ENCODE measurements at regions not wholly inside any gene's neighbourhood (a gene's known extent, or its start where the extent isn't known, plus 50 kb on each side); places are given as distances from the start of the nearest gene placed in this dataset.
A peak's percentile ranks its signal among the peaks of the same experiment; 100 is the strongest.
"Not testable (repeated sequence)": the region's sequence is repeated elsewhere in the genome, so short reads cannot be mapped to it uniquely, and the experiment has no call there.

GRCh38 chr7:124101173-124101768, 68.4 kb upstream of the TMEM229A start:
- 12 to 16% methylated on average over 5 of the region's 5 CpGs for WGBS, 2 donors
- TF ChIP-seq CTCF (IDR thresholded peaks at IDR 0.05): peak in 2 of 4 donors; percentile 31 to 45
- no peaks in the 10 kb centered on the region for H3K9me3 ChIP-seq
- no peak overlapping the region for H3K27ac ChIP-seq
- H3K4me3 ChIP-seq: no peak overlapping the region
- DNase-seq (no peak), FAIRE-seq (peak; percentile 75), ATAC-seq (peak in 2 of 4 donors; percentile 35 to 57)
- H3K27me3 ChIP-seq: no peaks in the 10 kb centered on the region
- intact Hi-C loops (cut with DNase I): no loop called here
- no peaks in the 10 kb centered on the region for H3K4me1 ChIP-seq
- H3K36me3 ChIP-seq: no peaks in the 10 kb centered on the region

- no peaks in the 10 kb centered on the region for H3K36me3 ChIP-seq
- H3K27me3 ChIP-seq: no peaks in the 10 kb centered on the region
- no peaks in the 10 kb centered on the region for H3K4me1 ChIP-seq
- intact Hi-C loops (cut with DNase I): no loop called here
- ATAC-seq: no peak
- H3K4me3 ChIP-seq: no peak overlapping the region
- H3K9me3 ChIP-seq: no peaks in the 10 kb centered on the region
- no peak for TF ChIP-seq CTCF (IDR thresholded peaks at IDR 0.05)
- H3K27ac ChIP-seq: no peak overlapping the region
- DNase-seq: no peak
- WGBS, 2 donors: 72 to 90% methylated on average over 3 of the region's 3 CpGs
- FAIRE-seq: no peak
These were observed 67.3 kb upstream of the TMEM229A start for GRCh38 chr7:124100190-124100589.

- H3K9me3 ChIP-seq; H3K27me3 ChIP-seq; FAIRE-seq; H3K4me1 ChIP-seq; H3K4me3 ChIP-seq; ATAC-seq; DNase-seq; intact Hi-C loops (cut with DNase I); H3K27ac ChIP-seq; H3K36me3 ChIP-seq: not testable (repeated sequence)
- WGBS, 2 donors: 67 to 71% methylated on average over 10 of the region's 10 CpGs
These were observed 66.7 kb upstream of the TMEM229A start for GRCh38 chr7:124099585-124099984.

- Histone ChIP-seq H3K36me3 (no peaks in the 10 kb centered on the region), H3K27me3 (no peaks in the 10 kb centered on the region), H3K27ac (no peak overlapping the region), H3K9me3 (no peaks in the 10 kb centered on the region), H3K4me3 (no peak overlapping the region), H3K4me1 (peaks cover 0 to 10% (median 8%) of the 10 kb centered on the region in 3 donors)
- intact Hi-C loops (cut with DNase I): no loop called here
- ATAC-seq (no peak), DNase-seq (no peak), FAIRE-seq (no peak)
- WGBS, 2 donors: 57% methylated on average over 2 of the region's 2 CpGs
- TF ChIP-seq CTCF (IDR thresholded peaks at IDR 0.05): no peak
These were observed 56.8 kb upstream of the TMEM229A start for GRCh38 chr7:124089621-124090020.

- FAIRE-seq: no peak
- WGBS, 2 donors: 93 to 100% methylated on average over 1 of the region's 1 CpG
- intact Hi-C loops (cut with DNase I): no loop called here
- H3K27me3 ChIP-seq: no peaks in the 10 kb centered on the region
- TF ChIP-seq CTCF (IDR thresholded peaks at IDR 0.05): no peak
- DNase-seq: no peak
- no peaks in the 10 kb centered on the region for H3K9me3 ChIP-seq
- no peak overlapping the region for H3K27ac ChIP-seq
- ATAC-seq: no peak
- no peaks in the 10 kb centered on the region for H3K36me3 ChIP-seq
- H3K4me1 ChIP-seq: peaks cover 0 to 12% (median 9%) of the 10 kb centered on the region in 3 donors
- H3K4me3 ChIP-seq: no peak overlapping the region
These were observed 55.7 kb upstream of the TMEM229A start for GRCh38 chr7:124088590-124088989.

Data from pancreas (tissue), 10 donors.